ENCODE measurements at regions not wholly inside any gene's neighbourhood (a gene's known extent, or its start where the extent isn't known, plus 50 kb on each side); places are given as distances from the start of the nearest gene placed in this dataset.

- Histone ChIP-seq H3K27ac (no peak overlapping the region), H3K4me2 (no peak overlapping the region), H3K4me1 (replicated peaks; ENCODE audit: insufficient read depth) (no peaks in the 10 kb centered on the region), H3K27me3 (ENCODE audit: insufficient read depth, low read depth) (no peaks in the 10 kb centered on the region), H3K36me3 (ENCODE audit: low read depth) (no peaks in the 10 kb centered on the region), H2AFZ (no peak overlapping the region), H4K20me1 (ENCODE audit: insufficient read depth) (no peaks in the 10 kb centered on the region), H3K9me3 (ENCODE audit: insufficient read depth, low read depth) (no peaks in the 10 kb centered on the region), H3F3A (ENCODE audit: insufficient read depth, low read depth) (no peaks in the 10 kb centered on the region), H3K4me3 (no peak overlapping the region), H3K79me2 (ENCODE audit: low read depth) (no peaks in the 10 kb centered on the region), H3K9me2 (ENCODE audit: insufficient read depth) (no peaks in the 10 kb centered on the region)
- intact Hi-C loops (cut with micrococcal nuclease; ENCODE audit: unreplicated experiment), result no loop called here
- no peak for TF ChIP-seq CTCF (conservative IDR thresholded peaks at IDR 0.05)
- TF ChIP-seq EZH2 (IDR thresholded peaks at IDR 0.05; ENCODE audit: low read depth), result no peak
- POLR2A ChIA-PET (ENCODE audit: unreplicated experiment), result no interaction called here
- BruUV-seq (replicated peaks), result no TSS peak
- no peak for DNase-seq
- CTCF ChIA-PET, result no interaction called here
These were observed 577.2 kb downstream of the SLITRK5 start for GRCh38 chr13:88248393-88248792.

- Histone ChIP-seq H3F3A (ENCODE audit: insufficient read depth, low read depth) (no peaks in the 10 kb centered on the region), H3K27me3 (ENCODE audit: insufficient read depth, low read depth) (no peaks in the 10 kb centered on the region), H2AFZ (no peak overlapping the region), H3K9me3 (ENCODE audit: insufficient read depth, low read depth) (no peaks in the 10 kb centered on the region), H3K4me1 (replicated peaks; ENCODE audit: insufficient read depth) (no peaks in the 10 kb centered on the region), H3K79me2 (ENCODE audit: low read depth) (no peaks in the 10 kb centered on the region), H3K9me2 (ENCODE audit: insufficient read depth) (no peaks in the 10 kb centered on the region), H3K36me3 (ENCODE audit: low read depth) (no peaks in the 10 kb centered on the region), H3K4me2 (no peak overlapping the region), H3K4me3 (no peak overlapping the region), H4K20me1 (ENCODE audit: insufficient read depth) (no peaks in the 10 kb centered on the region), H3K27ac (no peak overlapping the region)
- no TSS peak for BruUV-seq (replicated peaks)
- DNase-seq, result no peak
- ChIA-PET CTCF (no interaction called here), POLR2A (ENCODE audit: unreplicated experiment) (no interaction called here)
- intact Hi-C loops (cut with micrococcal nuclease; ENCODE audit: unreplicated experiment), result no loop called here
- TF ChIP-seq CTCF (conservative IDR thresholded peaks at IDR 0.05), result no peak
- TF ChIP-seq EZH2 (IDR thresholded peaks at IDR 0.05; ENCODE audit: low read depth), result no peak
These were observed 586.5 kb downstream of the SLITRK5 start for GRCh38 chr13:88257706-88258105.

- Histone ChIP-seq H4K20me1 (ENCODE audit: insufficient read depth) (no peaks in the 10 kb centered on the region), H3K9me2 (ENCODE audit: insufficient read depth) (no peaks in the 10 kb centered on the region), H3K79me2 (ENCODE audit: low read depth) (no peaks in the 10 kb centered on the region), H3F3A (ENCODE audit: insufficient read depth, low read depth) (no peaks in the 10 kb centered on the region), H3K27me3 (ENCODE audit: insufficient read depth, low read depth) (no peaks in the 10 kb centered on the region), H3K4me2 (no peak overlapping the region), H3K27ac (no peak overlapping the region), H3K36me3 (ENCODE audit: low read depth) (no peaks in the 10 kb centered on the region), H3K4me1 (replicated peaks; ENCODE audit: insufficient read depth) (no peaks in the 10 kb centered on the region), H3K9me3 (ENCODE audit: insufficient read depth, low read depth) (no peaks in the 10 kb centered on the region), H3K4me3 (no peak overlapping the region), H2AFZ (no peak overlapping the region)
- ChIA-PET POLR2A (ENCODE audit: unreplicated experiment) (no interaction called here), CTCF (no interaction called here)
- TF ChIP-seq CTCF (conservative IDR thresholded peaks at IDR 0.05), result no peak
- no peak for TF ChIP-seq EZH2 (IDR thresholded peaks at IDR 0.05; ENCODE audit: low read depth)
- BruUV-seq (replicated peaks), result no TSS peak
- intact Hi-C loops (cut with micrococcal nuclease; ENCODE audit: unreplicated experiment), result no loop called here
- no peak for DNase-seq
These were observed 592.6 kb downstream of the SLITRK5 start for GRCh38 chr13:88263808-88264207.
